Right lobe of liver (tissue), 6 donors: ENCODE measurements at regions not wholly inside any gene's neighbourhood (a gene's known extent, or its start where the extent isn't known, plus 50 kb on each side); places are given as distances from the start of the nearest gene placed in this dataset.

Source experiments
- ATAC-seq, 4 donors: fragments of 200-7000 bp; cut with Tn5 transposase; one replicate each; pipeline ENCODE4 v1.9.1; 2020; ENCODE audit warnings: mild to moderate bottlenecking in 4 of 4, moderate library complexity in 4 of 4
- DNase-seq, 3 donors: peaks; one replicate each; pipeline ENCODE4 v3.0.0-alpha.2; 2020
- H3K27ac ChIP-seq, 3 donors: fragments of 200-600 bp; one replicate each; pipeline ENCODE4 v1.8.0; 2022
- H3K27me3 ChIP-seq, 2 donors: fragments of 200-600 bp; one replicate each; pipeline ENCODE4 v1.8.0; 2022
- H3K36me3 ChIP-seq, 4 donors: fragments of 200-600 bp; sonication (generic) in 1 of 4; one replicate each; pipeline versions ENCODE4 v1.5.1 to v1.8.0; 2017 to 2022; ENCODE audit warnings: control low read depth in 1 of 4
- H3K4me1 ChIP-seq, 4 donors: fragments of 200-600 bp; sonication (generic) in 1 of 4; one replicate each; pipeline versions ENCODE4 v1.5.1 to v1.8.0; 2017 to 2022; ENCODE audit warnings: control low read depth in 1 of 4
- H3K4me3 ChIP-seq, 3 donors: fragments of 200-600 bp; one replicate each; pipeline ENCODE4 v1.8.0; 2022
- H3K9me3 ChIP-seq, 4 donors: fragments of 200-600 bp; sonication (generic) in 1 of 4; one replicate each; pipeline versions ENCODE4 v1.5.1 to v1.8.0; 2017 to 2022; ENCODE audit warnings: control low read depth in 1 of 4
- POLR2A ChIP-seq: fragments of 450-650 bp; IDR thresholded peaks from one replicate; pipeline ENCODE4 v1.6.1; 2017; ENCODE audit warnings: antibody characterized with exemption, mild to moderate bottlenecking
- WGBS: methylation state at CpG from one replicate; pipeline ENCODE4 v1.1.6; 2018; ENCODE audit warnings: low coverage, low lambda C conversion rate; ENCODE audit not compliant: insufficient coverage; ENCODE audit errors: missing lambda C conversion rate; 5-methylcytosine and 5-hydroxymethylcytosine counted together
- intact Hi-C, 2 donors: fragments of 100-400 bp; cut with DNase I; formaldehyde crosslinking; loops; one replicate each; pipeline versions ENCODE4 v1.11.2 to v1.14.1; 2022
- TF ChIP-seq, protein P1 (sequence below), 4 donors: fragments of 200-600 bp in 3 of 4; fragments of 450-650 bp in 1 of 4; IDR thresholded peaks; one replicate each; pipeline versions ENCODE4 v1.5.1 to v1.8.0; 2016 to 2022; ENCODE audit warnings: antibody characterized with exemption in 4 of 4, mild to moderate bottlenecking in 2 of 4
- donor health status: DM: no; HTN: yes; CAD: no.
- donor health status: DM: no; HTN: no; CAD: no.
- donor health status: DM: no; HTN: no; CAD: no.
- donor health status: DM: no; HTN: yes; CAD: no.
- donor health status: DM: no; HTN: yes; CAD: no.

DNA sequence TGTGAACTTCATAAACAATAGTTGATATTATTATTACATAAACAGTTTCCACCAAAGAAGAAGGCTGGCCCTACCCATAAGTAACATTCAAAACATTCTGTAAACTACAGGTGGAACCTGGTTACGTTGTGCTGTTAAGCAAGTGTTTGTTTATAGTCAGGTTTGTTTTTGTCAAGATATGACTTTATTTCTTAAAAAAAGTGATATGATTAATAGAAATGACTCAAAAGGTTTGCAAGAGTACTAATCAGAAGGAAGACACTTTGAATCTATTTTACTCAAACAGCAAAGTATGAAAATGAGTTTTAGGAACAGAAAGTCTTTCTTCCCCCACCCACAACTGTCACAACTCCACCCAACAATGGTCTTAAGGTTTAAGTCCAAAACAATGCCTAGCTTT lies 220.8 kb downstream of the PLK2 start:
- intact Hi-C loops: no loop called here
- H3K4me3 ChIP-seq: no peak overlapping the region
- DNase-seq (no peak), ATAC-seq (no peak)
- H3K27me3 ChIP-seq: no peaks in the 10 kb centered on the region
- no peak for TF ChIP-seq POLR2A
- TF ChIP-seq, protein P1, sequence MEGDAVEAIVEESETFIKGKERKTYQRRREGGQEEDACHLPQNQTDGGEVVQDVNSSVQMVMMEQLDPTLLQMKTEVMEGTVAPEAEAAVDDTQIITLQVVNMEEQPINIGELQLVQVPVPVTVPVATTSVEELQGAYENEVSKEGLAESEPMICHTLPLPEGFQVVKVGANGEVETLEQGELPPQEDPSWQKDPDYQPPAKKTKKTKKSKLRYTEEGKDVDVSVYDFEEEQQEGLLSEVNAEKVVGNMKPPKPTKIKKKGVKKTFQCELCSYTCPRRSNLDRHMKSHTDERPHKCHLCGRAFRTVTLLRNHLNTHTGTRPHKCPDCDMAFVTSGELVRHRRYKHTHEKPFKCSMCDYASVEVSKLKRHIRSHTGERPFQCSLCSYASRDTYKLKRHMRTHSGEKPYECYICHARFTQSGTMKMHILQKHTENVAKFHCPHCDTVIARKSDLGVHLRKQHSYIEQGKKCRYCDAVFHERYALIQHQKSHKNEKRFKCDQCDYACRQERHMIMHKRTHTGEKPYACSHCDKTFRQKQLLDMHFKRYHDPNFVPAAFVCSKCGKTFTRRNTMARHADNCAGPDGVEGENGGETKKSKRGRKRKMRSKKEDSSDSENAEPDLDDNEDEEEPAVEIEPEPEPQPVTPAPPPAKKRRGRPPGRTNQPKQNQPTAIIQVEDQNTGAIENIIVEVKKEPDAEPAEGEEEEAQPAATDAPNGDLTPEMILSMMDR (IDR thresholded peaks at IDR 0.05): no peak
- 63% methylated on average over 1 of the region's 1 CpG for WGBS
- H3K27ac ChIP-seq: no peak overlapping the region
- no peaks in the 10 kb centered on the region for H3K4me1 ChIP-seq
- H3K36me3 ChIP-seq: no peaks in the 10 kb centered on the region
- H3K9me3 ChIP-seq: no peaks in the 10 kb centered on the region

- DNase-seq (no peak), ATAC-seq (no peak)
- H3K27me3 ChIP-seq: no peaks in the 10 kb centered on the region
- H3K36me3 ChIP-seq: no peaks in the 10 kb centered on the region
- H3K4me1 ChIP-seq: no peaks in the 10 kb centered on the region
- H3K4me3 ChIP-seq: no peak overlapping the region
- no peaks in the 10 kb centered on the region for H3K9me3 ChIP-seq
- WGBS: 93% methylated on average over 3 of the region's 3 CpGs
- TF ChIP-seq, protein P1 (IDR thresholded peaks at IDR 0.05): no peak
- no peak for TF ChIP-seq POLR2A
- H3K27ac ChIP-seq: no peak overlapping the region
- intact Hi-C loops: no loop called here
These were observed 223.4 kb downstream of the PLK2 start for GRCh38 chr5:58236498-58236897.

GRCh38 chr5:58235299-58235698 lies 224.6 kb downstream of the PLK2 start:
- H3K4me1 ChIP-seq: no peaks in the 10 kb centered on the region
- 3% methylated on average over 3 of the region's 3 CpGs for WGBS
- H3K27me3 ChIP-seq: no peaks in the 10 kb centered on the region
- DNase-seq (no peak), ATAC-seq (peak; percentile 38 to 94 (median 52))
- H3K27ac ChIP-seq: no peak overlapping the region
- H3K36me3 ChIP-seq: no peaks in the 10 kb centered on the region
- no peak overlapping the region for H3K4me3 ChIP-seq
- TF ChIP-seq, protein P1 (IDR thresholded peaks at IDR 0.05): no peak
- TF ChIP-seq POLR2A: no peak
- intact Hi-C loops: no loop called here
- no peaks in the 10 kb centered on the region for H3K9me3 ChIP-seq

GRCh38 chr5:58232130-58232529 lies 227.8 kb downstream of the PLK2 start:
- DNase-seq (no peak), ATAC-seq (no peak)
- intact Hi-C loops: no loop called here
- TF ChIP-seq, protein P1 (IDR thresholded peaks at IDR 0.05): no peak
- TF ChIP-seq POLR2A: no peak
- no peaks in the 10 kb centered on the region for H3K9me3 ChIP-seq
- H3K4me3 ChIP-seq: no peak overlapping the region
- H3K36me3 ChIP-seq: no peaks in the 10 kb centered on the region
- H3K27me3 ChIP-seq: no peaks in the 10 kb centered on the region
- 81% methylated on average over 5 of the region's 5 CpGs for WGBS
- H3K27ac ChIP-seq: no peak overlapping the region
- no peaks in the 10 kb centered on the region for H3K4me1 ChIP-seq

GRCh38 chr5:58231041-58231440 lies 228.8 kb downstream of the PLK2 start:
- ATAC-seq (no peak), DNase-seq (no peak)
- intact Hi-C loops: no loop called here
- H3K36me3 ChIP-seq: no peaks in the 10 kb centered on the region
- H3K9me3 ChIP-seq: no peaks in the 10 kb centered on the region
- no peaks in the 10 kb centered on the region for H3K4me1 ChIP-seq
- H3K4me3 ChIP-seq: no peak overlapping the region
- 41% methylated on average over 1 of the region's 1 CpG for WGBS
- no peak overlapping the region for H3K27ac ChIP-seq
- no peaks in the 10 kb centered on the region for H3K27me3 ChIP-seq
- TF ChIP-seq, protein P1 (IDR thresholded peaks at IDR 0.05): no peak
- TF ChIP-seq POLR2A: no peak
